Endodermal cell (in vitro differentiated cells): ENCODE measurements at regions not wholly inside any gene's neighbourhood (a gene's known extent, or its start where the extent isn't known, plus 50 kb on each side); places are given as distances from the start of the nearest gene placed in this dataset.

Experiments
- DNase-seq: peaks from one replicate; pipeline ENCODE4 v3.0.0-alpha.2; 2017
- H3K27ac ChIP-seq: 2 replicates; pipeline ENCODE4 v1.5.1; 2013; ENCODE audit warnings: mild to moderate bottlenecking, low read depth, low read length, moderate library complexity
- H3K27me3 ChIP-seq: 2 replicates; pipeline ENCODE4 v1.6.1; 2013; ENCODE audit warnings: mild to moderate bottlenecking, low read length, moderate library complexity; ENCODE audit not compliant: insufficient read depth, control insufficient read depth, poor library complexity, severe bottlenecking
- H3K36me3 ChIP-seq: 2 replicates; pipeline ENCODE4 v1.7.0; 2013; ENCODE audit warnings: mild to moderate bottlenecking, low read length, moderate library complexity; ENCODE audit not compliant: control insufficient read depth, insufficient read depth
- H3K4me1 ChIP-seq: one replicate; pipeline ENCODE4 v1.7.0; 2013; ENCODE audit warnings: low read length; ENCODE audit not compliant: control insufficient read depth, insufficient read depth
- H3K4me3 ChIP-seq: 2 replicates; pipeline ENCODE4 v1.5.1; 2013; ENCODE audit warnings: mild to moderate bottlenecking, low read length, moderate library complexity
- H3K9ac ChIP-seq: 2 replicates; pipeline ENCODE4 v1.6.1; 2013; ENCODE audit warnings: mild to moderate bottlenecking, low read length, moderate library complexity; ENCODE audit not compliant: poor library complexity, severe bottlenecking; ENCODE audit errors: extremely low read depth
- H3K9me3 ChIP-seq: 2 replicates; pipeline ENCODE4 v1.6.1; 2013; ENCODE audit warnings: mild to moderate bottlenecking, low read length, moderate library complexity; ENCODE audit not compliant: control insufficient read depth
- H3K27ac Mint-ChIP-seq: 2 replicates; pipeline ENCODE4 v1.8.0; 2020; ENCODE audit warnings: mixed read lengths
- H3K27me3 Mint-ChIP-seq: 2 replicates; pipeline ENCODE4 v1.8.0; 2021; ENCODE audit warnings: mild to moderate bottlenecking, mixed read lengths; ENCODE audit not compliant: insufficient read depth
- H3K36me3 Mint-ChIP-seq: 2 replicates; pipeline ENCODE4 v1.8.0; 2020; ENCODE audit warnings: low read depth, mixed read lengths
- H3K4me1 Mint-ChIP-seq: 2 replicates; pipeline ENCODE4 v1.8.0; 2020; ENCODE audit warnings: mixed read lengths
- H3K4me3 Mint-ChIP-seq: 2 replicates; pipeline ENCODE4 v1.8.0; 2020; ENCODE audit warnings: mild to moderate bottlenecking, moderate library complexity, mixed read lengths
- H3K9me3 Mint-ChIP-seq: 2 replicates; pipeline ENCODE4 v1.8.0; 2020; ENCODE audit warnings: mild to moderate bottlenecking, mixed read lengths
- WGBS, 2 experiments: methylation state at CpG; one replicate each; pipeline versions ENCODE4 v1.1.5 to v1.1.7; 2013; ENCODE audit warnings: missing lambda C conversion rate in 2 of 2, mixed read lengths in 1 of 2; ENCODE audit not compliant: insufficient coverage in 1 of 2, insufficient read length in 1 of 2; 5-methylcytosine and 5-hydroxymethylcytosine counted together
- TF ChIP-seq, protein P1 (sequence below): fragments of 200-600 bp; sonication (generic); conservative IDR thresholded peaks from 2 replicates; pipeline ENCODE4 v1.5.0; 2021; ENCODE audit warnings: antibody characterized with exemption, mild to moderate bottlenecking

DNA sequence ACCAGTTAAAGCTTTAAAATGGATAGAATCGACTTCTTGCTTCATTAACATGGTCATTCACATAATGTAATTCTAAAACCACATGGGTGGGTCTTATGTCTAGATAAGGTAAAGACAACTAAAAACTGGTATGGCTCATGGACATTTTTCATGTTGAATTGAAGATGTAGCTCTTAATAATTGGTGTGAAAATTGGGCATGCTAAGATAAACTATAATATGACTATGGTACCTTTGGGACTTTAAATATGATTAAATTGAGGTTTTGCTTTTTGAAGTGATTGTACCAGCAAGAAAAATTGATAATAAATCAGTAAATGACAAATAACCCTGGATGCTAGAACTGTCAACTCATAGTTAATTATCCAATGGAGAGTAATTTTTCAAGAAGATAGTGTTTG is 710.7 kb upstream of the PTPRD start:
- no peaks in the 10 kb centered on the region for H3K4me1 Mint-ChIP-seq
- 90% methylated on average over 1 of the region's 1 CpG; no CpG with 5 or more reads in 1 of the 2 experiments for WGBS, 2 experiments
- Histone ChIP-seq H3K36me3 (no peaks in the 10 kb centered on the region), H3K9ac (no peak overlapping the region), H3K4me3 (no peak overlapping the region), H3K9me3 (no peaks in the 10 kb centered on the region), H3K27me3 (no peaks in the 10 kb centered on the region), H3K27ac (no peak overlapping the region), H3K4me1 (no peaks in the 10 kb centered on the region)
- H3K4me3 Mint-ChIP-seq = no peak overlapping the region
- TF ChIP-seq, protein P1, sequence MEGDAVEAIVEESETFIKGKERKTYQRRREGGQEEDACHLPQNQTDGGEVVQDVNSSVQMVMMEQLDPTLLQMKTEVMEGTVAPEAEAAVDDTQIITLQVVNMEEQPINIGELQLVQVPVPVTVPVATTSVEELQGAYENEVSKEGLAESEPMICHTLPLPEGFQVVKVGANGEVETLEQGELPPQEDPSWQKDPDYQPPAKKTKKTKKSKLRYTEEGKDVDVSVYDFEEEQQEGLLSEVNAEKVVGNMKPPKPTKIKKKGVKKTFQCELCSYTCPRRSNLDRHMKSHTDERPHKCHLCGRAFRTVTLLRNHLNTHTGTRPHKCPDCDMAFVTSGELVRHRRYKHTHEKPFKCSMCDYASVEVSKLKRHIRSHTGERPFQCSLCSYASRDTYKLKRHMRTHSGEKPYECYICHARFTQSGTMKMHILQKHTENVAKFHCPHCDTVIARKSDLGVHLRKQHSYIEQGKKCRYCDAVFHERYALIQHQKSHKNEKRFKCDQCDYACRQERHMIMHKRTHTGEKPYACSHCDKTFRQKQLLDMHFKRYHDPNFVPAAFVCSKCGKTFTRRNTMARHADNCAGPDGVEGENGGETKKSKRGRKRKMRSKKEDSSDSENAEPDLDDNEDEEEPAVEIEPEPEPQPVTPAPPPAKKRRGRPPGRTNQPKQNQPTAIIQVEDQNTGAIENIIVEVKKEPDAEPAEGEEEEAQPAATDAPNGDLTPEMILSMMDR = no peak
- DNase-seq = no peak
- H3K27ac Mint-ChIP-seq = no peak overlapping the region
- no peaks in the 10 kb centered on the region for H3K9me3 Mint-ChIP-seq
- no peaks in the 10 kb centered on the region for H3K27me3 Mint-ChIP-seq
- H3K36me3 Mint-ChIP-seq = no peaks in the 10 kb centered on the region

DNA sequence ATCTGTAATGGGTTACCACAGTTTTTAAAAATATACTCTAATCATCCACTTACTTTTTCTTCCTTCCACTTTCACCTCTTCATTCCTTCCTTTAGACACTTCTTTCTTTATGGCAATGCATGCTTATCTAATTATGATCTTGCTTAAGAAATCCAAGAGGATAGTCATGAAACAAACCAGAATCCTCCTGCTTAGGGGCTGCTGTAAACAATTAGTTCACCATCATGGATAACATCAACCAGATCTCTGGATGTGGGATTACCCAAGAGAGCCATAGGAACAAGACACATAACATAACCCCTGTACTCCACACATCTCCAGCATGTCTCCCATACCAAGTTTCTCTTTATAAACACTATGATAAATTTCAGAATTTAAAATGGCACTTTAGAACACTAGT is 713.4 kb upstream of the PTPRD start:
- Histone ChIP-seq H3K36me3 (no peaks in the 10 kb centered on the region), H3K27ac (no peak overlapping the region), H3K4me1 (no peaks in the 10 kb centered on the region), H3K27me3 (no peaks in the 10 kb centered on the region), H3K9me3 (peaks cover 4% of the 10 kb centered on the region), H3K4me3 (no peak overlapping the region), H3K9ac (no peak overlapping the region)
- Mint-ChIP-seq H3K27ac (no peak overlapping the region), H3K4me3 (no peak overlapping the region), H3K27me3 (no peaks in the 10 kb centered on the region), H3K36me3 (no peaks in the 10 kb centered on the region), H3K4me1 (no peaks in the 10 kb centered on the region), H3K9me3 (peaks cover 3% of the 10 kb centered on the region)
- TF ChIP-seq, protein P1 = no peak
- DNase-seq = no peak

DNA sequence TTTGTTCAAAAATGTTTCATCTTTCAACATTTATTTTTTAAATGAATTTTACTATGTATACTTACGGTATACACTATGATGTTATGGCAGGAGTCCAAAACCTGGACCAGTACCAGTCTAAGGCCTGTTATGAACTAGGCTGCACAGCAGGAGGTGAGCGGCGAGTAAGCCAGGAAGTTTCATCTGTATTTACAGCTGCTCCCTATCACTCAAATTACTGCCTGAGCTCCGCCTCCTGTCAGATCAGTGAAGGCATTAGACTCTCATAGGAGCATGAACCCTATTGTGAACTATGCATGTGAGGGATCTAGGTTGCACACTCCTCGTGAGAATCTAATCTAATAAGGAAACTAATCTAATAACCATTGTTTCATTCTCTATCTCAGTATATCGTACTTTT is 715.5 kb upstream of the PTPRD start:
- no peaks in the 10 kb centered on the region for H3K4me1 Mint-ChIP-seq
- no peak overlapping the region for H3K27ac Mint-ChIP-seq
- 96 to 100% methylated on average over 2 to 6 of the region's 6 CpGs for WGBS, 2 experiments

More for the DNA sequence above, 715.5 kb upstream of the PTPRD start:
- no peaks in the 10 kb centered on the region for H3K36me3 ChIP-seq
- no peak for DNase-seq
- Mint-ChIP-seq H3K36me3 (no peaks in the 10 kb centered on the region), H3K9me3 (peaks cover 3% of the 10 kb centered on the region), H3K27me3 (no peaks in the 10 kb centered on the region), H3K4me3 (no peak overlapping the region)
- no peak overlapping the region for H3K27ac ChIP-seq
- no peak overlapping the region for H3K4me3 ChIP-seq
- H3K9ac ChIP-seq = no peak overlapping the region
- H3K9me3 ChIP-seq = peaks cover 4% of the 10 kb centered on the region
- no peaks in the 10 kb centered on the region for H3K4me1 ChIP-seq
- H3K27me3 ChIP-seq = no peaks in the 10 kb centered on the region
- TF ChIP-seq, protein P1 = no peak
